ENCODE measurements at regions not wholly inside any gene's neighbourhood (a gene's known extent, or its start where the extent isn't known, plus 50 kb on each side); places are given as distances from the start of the nearest gene placed in this dataset.

- 30% methylated on average over 22 of the region's 22 CpGs for WGBS
- Histone ChIP-seq H3K4me1 (ENCODE audit: control insufficient read depth in 4 of 4, insufficient read depth in 4 of 4, low read length in 3 of 4) (peaks cover 8 to 28% (median 16%) of the 10 kb centered on the region in 4 donors), H3K9me3 (ENCODE audit: control insufficient read depth in 4 of 4, low read length in 3 of 4) (no peaks in the 10 kb centered on the region), H3K4me3 (ENCODE audit: low read depth in 1 of 3, low read length in 3 of 3) (no peak overlapping the region), H3K9ac (ENCODE audit: low read depth in 1 of 2, low read length in 2 of 2) (peak overlapping the region in 1 of 2 donors; percentile 21), H3K27ac (ENCODE audit: low read depth in 1 of 2, low read length in 2 of 2) (peak overlapping the region; percentile 73 to 83), H3K27me3 (ENCODE audit: control insufficient read depth in 4 of 4, insufficient read depth in 4 of 4, low read length in 3 of 4) (no peaks in the 10 kb centered on the region), H3K36me3 (ENCODE audit: control insufficient read depth in 4 of 4, insufficient read depth in 3 of 4, low read depth in 1 of 4, low read length in 3 of 4) (no peaks in the 10 kb centered on the region)
- TF ChIP-seq NR2F2 (IDR thresholded peaks at IDR 0.05) (no peak), ATF3 (IDR thresholded peaks at IDR 0.05) (no peak), YY1 (IDR thresholded peaks at IDR 0.05) (peak; percentile 60), FOXA1 (IDR thresholded peaks at IDR 0.05) (peak; percentile 30), FOXA2 (IDR thresholded peaks at IDR 0.05) (peak; percentile 36), CTCF (IDR thresholded peaks at IDR 0.05; ENCODE audit: low read depth, low read length, missing input control) (no peak), GABPA (IDR thresholded peaks at IDR 0.05 in 1 of 2, conservative IDR thresholded peaks at IDR 0.05 in 1 of 2) (no peak), EGR1 (IDR thresholded peaks at IDR 0.05; ENCODE audit: low read depth in 2 of 2) (peak; percentile 78 to 86), HNF4G (IDR thresholded peaks at IDR 0.05) (no peak), RXRA (IDR thresholded peaks at IDR 0.05) (peak; percentile 83 to 88), RAD21 (IDR thresholded peaks at IDR 0.05) (peak in 1 of 2 donors; percentile 52), SP1 (IDR thresholded peaks at IDR 0.05) (peak; percentile 69), TAF1 (conservative IDR thresholded peaks at IDR 0.05) (no peak), HNF4A (conservative IDR thresholded peaks at IDR 0.05) (peak; percentile 20 to 56), JUND (IDR thresholded peaks at IDR 0.05) (no peak), MAX (IDR thresholded peaks at IDR 0.05) (peak; percentile 58), ZBTB33 (IDR thresholded peaks at IDR 0.05) (peak; percentile 34), REST (IDR thresholded peaks at IDR 0.05) (peak; percentile 36)
- DNase-seq (ENCODE audit: low spot score), result peak; percentile 62
Measured at GRCh38 chr16:14337303-14338191, 266.4 kb downstream of the MRTFB start.
